ENCODE measurements at regions not wholly inside any gene's neighbourhood (a gene's known extent, or its start where the extent isn't known, plus 50 kb on each side); places are given as distances from the start of the nearest gene placed in this dataset.

- H3K4me3 ChIP-seq (ENCODE audit: low read length, poor library complexity, severe bottlenecking) = no peak overlapping the region
- H3K27me3 ChIP-seq (ENCODE audit: insufficient read depth, low read length, poor library complexity, severe bottlenecking) = no peaks in the 10 kb centered on the region
- H3K4me1 ChIP-seq (ENCODE audit: insufficient read depth, low read length, poor library complexity, severe bottlenecking) = no peaks in the 10 kb centered on the region
- no peaks in the 10 kb centered on the region for H3K79me2 ChIP-seq (ENCODE audit: insufficient read depth, low read length)
- no peaks in the 10 kb centered on the region for H3K9me2 ChIP-seq (replicated peaks; ENCODE audit: low read depth, low read length)
- H3K36me3 ChIP-seq (ENCODE audit: insufficient read depth, low read length) = no peaks in the 10 kb centered on the region
- H3K9me3 ChIP-seq (ENCODE audit: insufficient read depth, low read depth, low read length) = no peaks in the 10 kb centered on the region
- H3F3A ChIP-seq (ENCODE audit: low read depth) = no peaks in the 10 kb centered on the region
- no peak overlapping the region for H3K4me2 ChIP-seq (ENCODE audit: low read depth, low read length, poor library complexity, severe bottlenecking)
- no peak overlapping the region for H3K9ac ChIP-seq (ENCODE audit: low read depth, low read length, poor library complexity, severe bottlenecking)
- H4K20me1 ChIP-seq (ENCODE audit: insufficient read depth, low read length, poor library complexity, severe bottlenecking) = no peaks in the 10 kb centered on the region
- TF ChIP-seq EZH2phosphoT487 (IDR thresholded peaks at IDR 0.05; ENCODE audit: borderline replicate concordance) = no peak
- TF ChIP-seq CTCF (conservative IDR thresholded peaks at IDR 0.05; ENCODE audit: low read length) = no peak
- H2AFZ ChIP-seq (ENCODE audit: low read length) = no peak overlapping the region
These were observed 72.4 kb upstream of the MME start for GRCh38 chr3:155007729-155008128.

GRCh38 chr3:155001289-155002010 is 78.7 kb upstream of the MME start:
- Histone ChIP-seq H3K9me2 (replicated peaks; ENCODE audit: low read depth, low read length) (no peaks in the 10 kb centered on the region), H3K4me3 (ENCODE audit: low read length, poor library complexity, severe bottlenecking) (no peak overlapping the region), H3K4me2 (ENCODE audit: low read depth, low read length, poor library complexity, severe bottlenecking) (no peak overlapping the region), H3K9ac (ENCODE audit: low read depth, low read length, poor library complexity, severe bottlenecking) (no peak overlapping the region), H4K20me1 (ENCODE audit: insufficient read depth, low read length, poor library complexity, severe bottlenecking) (no peaks in the 10 kb centered on the region), H3K9me3 (ENCODE audit: insufficient read depth, low read depth, low read length) (no peaks in the 10 kb centered on the region), H3K27me3 (ENCODE audit: insufficient read depth, low read length, poor library complexity, severe bottlenecking) (no peaks in the 10 kb centered on the region), H3K36me3 (ENCODE audit: insufficient read depth, low read length) (no peaks in the 10 kb centered on the region), H3K79me2 (ENCODE audit: insufficient read depth, low read length) (no peaks in the 10 kb centered on the region), H3K4me1 (ENCODE audit: insufficient read depth, low read length, poor library complexity, severe bottlenecking) (no peaks in the 10 kb centered on the region), H3F3A (ENCODE audit: low read depth) (no peaks in the 10 kb centered on the region), H2AFZ (ENCODE audit: low read length) (no peak overlapping the region)
- TF ChIP-seq EZH2phosphoT487 (IDR thresholded peaks at IDR 0.05; ENCODE audit: borderline replicate concordance) = no peak
- no peak for TF ChIP-seq CTCF (conservative IDR thresholded peaks at IDR 0.05; ENCODE audit: low read length)

DNA sequence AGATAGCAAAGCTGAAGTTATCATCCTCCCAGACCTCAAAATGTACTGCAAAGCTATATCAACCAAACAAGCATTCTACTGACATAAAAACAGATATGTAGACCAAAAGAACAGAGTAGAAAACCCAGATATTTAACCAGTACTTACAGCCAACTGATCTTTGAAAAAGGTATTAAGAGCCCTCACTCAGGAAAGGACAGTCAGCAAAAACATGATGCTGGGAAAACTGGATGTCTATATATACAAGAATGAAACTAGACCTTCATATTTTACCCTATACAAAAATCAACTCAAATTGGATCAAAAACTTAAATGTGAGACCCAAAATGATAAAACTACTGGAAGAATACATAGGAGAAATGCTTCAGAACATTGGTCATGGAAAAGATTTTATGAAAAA is 87.5 kb upstream of the MME start:
- no peaks in the 10 kb centered on the region for H3K9me2 ChIP-seq (replicated peaks; ENCODE audit: low read depth, low read length)
- H3K27me3 ChIP-seq (ENCODE audit: insufficient read depth, low read length, poor library complexity, severe bottlenecking) = no peaks in the 10 kb centered on the region
- H3F3A ChIP-seq (ENCODE audit: low read depth) = no peaks in the 10 kb centered on the region
- no peaks in the 10 kb centered on the region for H3K4me1 ChIP-seq (ENCODE audit: insufficient read depth, low read length, poor library complexity, severe bottlenecking)
- H4K20me1 ChIP-seq (ENCODE audit: insufficient read depth, low read length, poor library complexity, severe bottlenecking) = no peaks in the 10 kb centered on the region
- H3K4me3 ChIP-seq (ENCODE audit: low read length, poor library complexity, severe bottlenecking) = no peak overlapping the region
- no peak overlapping the region for H3K4me2 ChIP-seq (ENCODE audit: low read depth, low read length, poor library complexity, severe bottlenecking)
- H3K9ac ChIP-seq (ENCODE audit: low read depth, low read length, poor library complexity, severe bottlenecking) = no peak overlapping the region
- no peaks in the 10 kb centered on the region for H3K79me2 ChIP-seq (ENCODE audit: insufficient read depth, low read length)
- H3K36me3 ChIP-seq (ENCODE audit: insufficient read depth, low read length) = no peaks in the 10 kb centered on the region
- H2AFZ ChIP-seq (ENCODE audit: low read length) = no peak overlapping the region
- TF ChIP-seq CTCF (conservative IDR thresholded peaks at IDR 0.05; ENCODE audit: low read length) (no peak), EZH2phosphoT487 (IDR thresholded peaks at IDR 0.05; ENCODE audit: borderline replicate concordance) (no peak)
- no peaks in the 10 kb centered on the region for H3K9me3 ChIP-seq (ENCODE audit: insufficient read depth, low read depth, low read length)
